DND-41 (cell line): ENCODE measurements at regions not wholly inside any gene's neighbourhood (a gene's known extent, or its start where the extent isn't known, plus 50 kb on each side); places are given as distances from the start of the nearest gene placed in this dataset.

Source experiments
- CTCF ChIP-seq: IDR thresholded peaks from 2 replicates; pipeline ENCODE4 v1.5.1; 2012; ENCODE audit warnings: borderline replicate concordance, low read length, moderate library complexity, mild to moderate bottlenecking; ENCODE audit not compliant: poor library complexity, severe bottlenecking; ENCODE audit errors: extremely low read depth
- EZH2 ChIP-seq: IDR thresholded peaks from 3 replicates; pipeline ENCODE4 v1.6.1; 2012; ENCODE audit warnings: borderline replicate concordance, low read depth, mild to moderate bottlenecking, moderate library complexity, low read length, inconsistent platforms; ENCODE audit not compliant: severe bottlenecking

- TF ChIP-seq CTCF (no peak), EZH2 (no peak)
Observed at GRCh38 chr12:20006871-20007730, 361.2 kb upstream of the PDE3A start.
